GM03348 (cell line): ENCODE measurements at regions not wholly inside any gene's neighbourhood (a gene's known extent, or its start where the extent isn't known, plus 50 kb on each side); places are given as distances from the start of the nearest gene placed in this dataset.
A peak's percentile ranks its signal among the peaks of the same experiment; 100 is the strongest.
"Not testable (repeated sequence)": the region's sequence is repeated elsewhere in the genome, so short reads cannot be mapped to it uniquely, and the experiment has no call there.

Source experiments
- DNase-seq: peaks from one replicate; pipeline ENCODE4 v3.0.0; 2012; ENCODE audit warnings: low spot score

DNA sequence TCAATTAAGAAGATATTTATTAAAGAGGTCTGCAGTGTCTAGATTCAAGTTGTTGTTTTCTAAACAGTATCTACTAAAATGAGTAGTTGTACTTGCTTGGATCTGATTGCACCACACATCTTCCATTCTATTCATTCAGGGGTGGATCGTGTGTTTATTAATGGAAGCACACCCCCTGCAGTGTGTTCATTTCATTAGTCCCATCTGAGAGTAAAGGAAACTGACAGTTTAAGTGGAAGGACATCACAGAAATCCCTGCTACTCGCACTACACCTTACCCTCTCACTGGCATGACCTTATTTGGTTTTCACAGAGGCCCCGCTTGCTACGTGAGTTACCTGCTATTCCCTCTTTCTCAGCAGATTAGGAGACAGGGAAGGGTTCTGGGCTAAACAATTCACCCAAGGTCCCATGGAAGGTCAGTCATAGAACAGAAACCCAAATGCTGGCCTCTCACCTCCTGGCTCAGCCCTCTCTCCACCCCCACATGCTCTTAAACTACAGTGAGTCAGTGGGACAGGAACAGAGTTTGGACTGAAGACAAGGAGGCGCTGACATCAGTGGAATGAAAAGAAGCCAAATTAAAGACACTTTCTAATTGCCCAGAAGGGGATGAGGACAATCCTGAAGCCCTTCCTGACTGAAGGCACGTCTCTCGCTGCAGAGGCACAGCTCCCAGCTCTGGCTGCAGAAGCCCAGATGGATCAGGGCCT lies 369.2 kb upstream of the NRP1 start:
- DNase-seq = peak; percentile 59

DNA sequence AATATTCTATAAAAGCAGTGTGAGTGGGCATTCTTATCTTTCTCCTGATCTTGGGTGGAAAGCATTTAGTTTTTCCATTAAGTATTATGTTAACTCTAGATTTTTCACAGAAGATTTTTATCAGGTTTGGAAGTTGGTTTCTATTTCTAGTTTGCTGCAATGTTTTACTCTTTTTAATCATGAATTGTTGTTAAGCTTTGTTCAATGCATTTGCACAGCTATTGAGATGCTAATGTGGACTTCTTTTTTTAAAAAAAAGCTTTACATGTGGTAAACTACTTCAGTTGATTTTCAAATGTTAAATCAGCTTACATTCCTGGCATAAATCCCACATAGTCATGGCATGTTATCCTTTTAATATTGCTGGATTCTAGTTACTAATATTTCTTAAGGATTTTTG lies 363.6 kb upstream of the NRP1 start:
- no peak for DNase-seq

DNA sequence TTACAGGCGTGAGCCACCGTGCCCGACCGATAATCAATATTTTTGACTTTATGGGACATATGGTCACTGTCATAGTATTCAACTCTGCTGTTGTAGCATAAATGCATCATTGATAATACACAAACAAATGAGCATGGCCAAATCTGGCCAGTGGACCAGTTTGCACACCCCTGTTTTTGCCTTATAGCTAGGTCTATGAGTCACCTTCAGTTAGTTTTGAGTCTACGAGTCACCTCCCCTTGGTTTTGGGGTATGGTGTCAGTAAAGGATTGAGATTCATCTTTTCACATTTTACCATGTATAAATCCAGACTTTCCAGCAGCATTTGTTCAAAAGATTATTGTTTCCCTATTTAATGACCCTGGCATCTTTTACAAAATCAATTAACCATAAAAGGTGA lies 362.5 kb upstream of the NRP1 start:
- no peak for DNase-seq

DNA sequence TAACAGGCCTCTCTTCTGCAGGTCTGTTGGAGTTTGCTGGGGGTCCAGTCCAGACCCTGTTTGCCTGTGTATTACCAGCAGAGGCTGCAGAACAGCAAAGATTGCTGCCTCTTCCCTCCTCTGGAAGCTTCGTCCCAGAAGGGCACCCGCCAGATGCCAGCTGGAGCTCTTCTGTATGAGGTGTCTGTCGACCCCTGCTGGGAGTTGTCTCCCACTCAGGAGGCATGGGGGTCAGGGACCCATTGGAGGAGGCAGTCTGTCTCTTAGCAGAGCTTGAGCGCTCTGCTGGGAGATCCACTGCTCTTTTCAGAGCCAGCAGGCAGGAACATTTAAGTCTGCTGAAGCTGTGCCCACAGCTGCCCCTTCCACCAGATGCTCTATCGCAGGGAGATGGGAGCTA lies 361.1 kb upstream of the NRP1 start:
- DNase-seq = no peak

DNA sequence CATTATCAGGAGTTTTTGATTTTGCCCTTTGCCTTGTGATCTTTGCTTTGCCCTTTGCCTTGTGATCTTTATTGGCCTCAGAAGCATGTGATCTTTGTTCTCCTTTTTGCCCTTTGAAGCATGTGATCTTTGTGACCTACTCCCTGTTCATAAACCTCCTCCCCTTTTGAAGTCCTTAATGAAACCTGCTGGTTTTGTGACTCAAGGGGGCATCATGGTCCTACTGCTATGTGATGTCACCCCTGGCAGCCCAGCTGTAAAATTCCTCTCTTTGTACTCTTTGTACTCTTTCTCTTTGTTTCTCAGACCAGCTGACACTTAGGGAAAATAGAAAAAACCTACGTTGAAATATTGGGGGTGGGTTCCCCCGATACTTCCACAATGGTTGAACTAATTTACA lies 356.1 kb upstream of the NRP1 start:
- DNase-seq = not testable (repeated sequence)

DNA sequence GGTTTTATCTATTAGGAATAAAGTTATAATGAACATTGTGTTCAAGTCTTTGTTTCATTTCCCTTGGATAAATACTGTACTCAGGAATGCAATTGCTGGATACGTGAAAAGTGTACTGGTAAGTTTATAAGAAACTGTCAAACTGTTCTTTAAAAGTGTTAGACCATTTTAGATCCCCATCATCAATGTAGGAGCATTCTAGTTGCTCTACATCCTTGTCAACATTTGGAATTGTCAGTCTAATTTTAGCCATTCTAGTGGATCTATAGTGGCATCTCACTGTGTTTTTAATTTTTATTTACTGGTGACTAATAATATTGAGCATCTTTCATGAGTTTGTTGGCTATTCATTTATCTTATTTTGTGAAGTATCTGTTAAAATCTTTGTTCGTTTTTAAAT lies 354.0 kb upstream of the NRP1 start:
- DNase-seq = no peak

DNA sequence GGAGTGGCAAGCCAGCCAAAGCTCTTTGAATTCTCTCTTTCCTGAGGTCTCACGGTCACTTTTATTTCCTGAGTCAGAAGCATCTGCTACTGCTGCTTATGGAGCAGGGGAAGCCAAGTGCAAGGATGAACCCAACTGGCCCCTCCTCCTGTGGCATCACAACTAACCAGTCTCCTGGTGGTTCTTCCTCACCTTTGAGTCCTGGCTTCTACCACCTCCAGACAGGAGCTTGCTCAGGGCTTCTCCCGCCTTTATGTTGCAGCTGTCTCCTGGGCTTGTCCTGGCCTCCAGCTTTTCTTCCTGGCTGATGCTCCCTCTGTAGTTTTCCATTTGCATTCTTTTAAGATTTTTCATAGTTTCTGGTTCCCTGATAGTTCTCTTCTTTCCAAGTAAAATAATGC lies 349.7 kb upstream of the NRP1 start:
- no peak for DNase-seq

DNA sequence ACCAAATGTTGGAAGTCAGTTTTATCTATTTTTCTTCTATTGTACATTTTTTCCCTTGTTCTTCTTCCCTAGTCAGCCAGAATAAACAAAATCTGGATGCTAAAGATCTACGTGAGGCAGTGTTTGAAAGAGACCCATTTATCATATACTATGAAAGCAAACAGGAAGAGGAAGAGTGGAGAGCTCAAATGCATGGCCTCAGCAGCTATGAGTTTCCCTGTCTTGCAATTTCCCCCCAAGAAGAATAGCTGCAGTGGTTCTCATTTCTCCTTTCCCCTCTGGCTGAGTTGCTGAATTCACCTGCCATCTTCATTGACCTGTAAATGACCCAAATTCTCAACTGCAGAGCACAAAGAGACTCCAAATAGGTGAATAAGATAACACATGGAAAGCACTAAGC lies 347.1 kb upstream of the NRP1 start:
- DNase-seq = no peak

DNA sequence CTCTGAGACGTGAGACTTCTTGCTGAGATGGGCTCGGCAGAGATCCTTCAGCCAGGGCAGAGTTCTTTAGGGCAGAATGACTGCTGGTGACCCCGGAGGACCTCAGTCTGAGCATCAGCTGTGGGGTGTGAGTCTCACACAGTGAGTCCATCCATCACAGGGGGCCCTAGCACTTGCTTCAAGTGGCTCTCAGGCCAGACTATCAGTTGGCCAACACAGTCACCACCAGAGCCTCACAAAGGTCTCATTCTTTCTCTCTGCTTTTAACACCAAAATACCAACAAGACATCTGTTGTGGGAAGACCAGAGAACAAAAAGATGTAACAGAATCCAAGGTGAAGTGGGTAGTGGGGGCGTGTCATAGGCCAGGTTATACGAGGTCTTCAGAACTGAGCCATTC lies 345.6 kb upstream of the NRP1 start:
- DNase-seq = no peak

DNA sequence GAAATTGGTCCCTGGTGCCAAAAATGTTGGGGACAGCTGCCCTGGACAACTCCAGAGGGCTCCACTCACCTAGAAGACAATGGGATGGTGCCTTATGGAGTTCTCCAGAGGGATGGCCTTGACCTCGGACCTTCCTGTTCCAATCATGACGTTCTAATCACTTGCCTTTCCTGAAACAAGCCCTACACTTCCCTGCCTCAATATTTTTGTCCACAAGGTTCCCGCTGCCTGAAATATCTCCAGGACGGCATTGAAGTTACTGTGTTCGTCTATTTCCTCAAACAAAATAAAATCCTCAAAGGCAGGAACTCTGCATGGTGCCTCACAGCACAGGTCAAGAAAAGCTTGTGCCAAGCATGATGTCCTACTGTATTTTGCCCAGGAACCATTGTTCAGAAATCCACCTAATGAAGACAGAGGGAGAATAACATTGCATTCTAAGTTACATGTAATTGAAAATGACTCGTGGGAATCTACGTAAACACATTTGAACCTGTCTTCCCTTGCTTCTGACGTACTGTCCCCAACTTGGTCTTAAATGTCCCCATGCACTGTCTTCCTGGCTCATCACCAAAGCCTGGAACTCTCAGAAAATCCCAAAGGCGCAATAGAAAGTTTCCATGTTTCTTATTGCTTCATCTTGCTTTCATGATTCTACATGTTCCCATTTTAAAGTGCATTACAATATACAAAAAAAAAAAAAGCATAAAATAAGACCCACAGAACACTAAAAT lies 342.3 kb upstream of the NRP1 start:
- no peak for DNase-seq

DNA sequence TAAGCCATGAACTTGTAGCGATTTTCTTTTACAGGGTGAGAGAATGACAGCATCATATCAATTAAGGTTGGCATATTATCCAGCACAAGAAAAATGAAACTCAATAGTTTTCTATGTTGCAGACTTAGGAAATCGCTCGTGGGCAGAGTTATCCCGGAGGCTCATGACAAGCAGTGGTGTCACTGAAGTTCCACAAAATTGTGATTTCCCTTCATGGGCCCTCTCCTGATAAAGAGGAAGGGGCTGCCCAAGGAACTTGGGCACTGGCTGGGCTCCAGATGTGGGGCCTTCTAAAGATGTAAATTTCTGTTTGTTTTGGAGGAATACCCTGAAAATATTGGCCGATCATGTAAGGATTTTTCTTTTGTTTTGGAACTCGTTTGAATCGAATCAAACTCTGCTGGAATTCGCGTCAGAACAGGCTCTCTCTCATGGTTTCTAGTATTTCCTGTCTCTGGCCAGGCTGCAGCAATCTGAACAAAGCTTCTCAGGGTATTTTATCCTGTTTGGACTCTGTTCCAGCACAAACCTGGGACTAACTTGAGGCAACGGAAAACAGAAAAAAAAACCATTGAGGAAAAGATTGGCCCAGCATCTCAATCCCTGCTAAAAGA lies 340.6 kb upstream of the NRP1 start:
- DNase-seq = no peak

DNA sequence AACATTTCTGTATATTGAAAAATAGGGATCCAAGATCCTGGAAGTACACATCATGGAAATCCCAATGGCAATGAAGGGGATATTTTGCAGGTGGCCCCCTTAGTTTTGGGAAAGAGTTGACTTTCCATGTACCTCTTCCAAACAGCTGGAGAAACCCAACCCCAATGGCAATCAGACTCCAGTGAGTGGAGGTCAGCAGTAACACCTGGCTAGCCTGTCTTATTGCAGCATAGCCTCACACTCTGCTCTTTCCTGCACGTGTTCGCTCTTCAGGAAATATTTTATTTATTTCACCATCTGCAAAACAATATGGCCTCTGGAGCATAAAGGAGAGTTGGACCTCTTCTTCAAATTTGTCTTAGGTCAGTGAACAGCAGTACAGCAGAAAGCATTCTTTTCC lies 340.0 kb upstream of the NRP1 start:
- DNase-seq = no peak

DNA sequence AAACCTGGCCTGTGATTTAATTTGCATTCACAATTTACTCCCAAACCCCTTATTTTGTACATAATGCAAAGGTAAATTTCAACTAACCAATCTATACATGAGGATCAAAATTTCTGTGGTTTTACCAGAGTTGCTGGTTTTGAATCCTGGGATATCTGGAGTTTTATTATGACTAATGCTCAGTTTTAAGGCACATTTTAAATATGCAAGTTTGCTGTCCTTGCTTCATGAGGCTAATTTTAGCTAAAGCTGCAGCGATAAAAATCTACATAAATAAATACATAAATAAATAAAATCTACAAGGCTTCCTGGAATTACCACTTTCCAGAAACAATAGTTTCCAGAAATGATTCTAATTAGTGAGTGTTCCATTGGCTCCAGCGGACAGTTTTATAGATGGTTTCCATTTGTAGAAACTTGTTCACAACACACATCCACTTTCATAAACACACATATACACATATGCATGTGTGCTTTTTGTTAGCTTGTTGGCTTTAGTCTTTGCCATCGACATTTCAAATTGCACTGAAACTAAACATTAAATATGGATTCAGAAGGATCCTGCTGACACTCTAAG lies 339.5 kb upstream of the NRP1 start:
- no peak for DNase-seq

DNA sequence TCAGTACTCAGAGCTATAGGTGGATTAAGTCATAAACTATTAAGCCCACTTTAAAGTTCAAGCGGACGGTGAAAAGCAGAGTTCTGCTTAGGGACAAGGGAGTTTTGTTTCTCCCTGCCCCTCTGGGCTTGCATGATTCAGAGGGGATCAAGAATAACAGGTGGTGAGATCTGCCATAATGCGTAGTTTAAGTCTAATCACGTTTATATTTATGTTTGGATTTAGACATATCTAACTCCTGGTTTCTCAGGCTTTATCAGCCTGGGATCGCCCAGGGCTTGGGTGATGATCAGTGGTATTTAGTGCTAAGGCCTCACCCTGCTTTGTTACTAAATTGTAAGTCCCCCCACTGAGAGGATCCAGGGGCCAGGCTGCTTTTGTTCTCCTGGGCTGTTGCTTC lies 335.4 kb upstream of the NRP1 start:
- no peak for DNase-seq

DNA sequence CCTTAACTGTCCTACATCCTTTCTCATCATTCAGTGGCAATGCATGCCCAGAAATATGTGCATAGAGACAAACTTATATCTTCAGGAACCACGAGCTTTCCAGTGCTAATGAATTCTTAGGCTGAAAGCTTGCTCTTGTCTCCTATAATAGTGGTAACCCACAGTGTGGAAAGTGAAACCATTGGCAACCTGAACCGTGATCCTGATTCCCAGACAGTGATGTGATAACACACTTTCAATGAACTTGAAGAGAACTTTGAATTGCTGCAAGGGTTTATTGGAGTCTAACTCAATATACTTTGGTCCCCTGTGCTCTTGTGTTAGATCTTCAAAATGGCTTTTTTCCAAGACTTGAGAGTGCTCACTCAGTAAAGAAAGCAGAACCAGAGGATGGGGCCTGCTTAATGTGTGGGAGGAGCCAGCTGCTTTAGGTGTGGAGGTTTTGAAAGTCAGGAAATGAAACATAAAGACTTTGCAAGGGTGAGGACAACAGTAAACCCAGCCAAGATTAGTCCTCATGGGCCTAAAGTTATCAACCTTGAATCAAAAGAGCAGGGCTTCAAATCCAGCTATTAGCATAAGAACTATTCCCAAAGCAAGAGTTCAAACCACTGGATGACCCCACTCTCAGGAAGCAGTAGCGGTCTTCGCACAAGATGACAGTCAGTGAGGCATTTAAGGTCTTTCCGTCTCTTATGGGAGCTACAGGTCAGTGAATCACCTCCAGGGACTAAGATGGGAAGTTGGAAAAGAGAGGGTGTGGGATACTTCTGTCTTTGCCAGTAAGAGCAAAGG lies 332.4 kb upstream of the NRP1 start:
- no peak for DNase-seq

DNA sequence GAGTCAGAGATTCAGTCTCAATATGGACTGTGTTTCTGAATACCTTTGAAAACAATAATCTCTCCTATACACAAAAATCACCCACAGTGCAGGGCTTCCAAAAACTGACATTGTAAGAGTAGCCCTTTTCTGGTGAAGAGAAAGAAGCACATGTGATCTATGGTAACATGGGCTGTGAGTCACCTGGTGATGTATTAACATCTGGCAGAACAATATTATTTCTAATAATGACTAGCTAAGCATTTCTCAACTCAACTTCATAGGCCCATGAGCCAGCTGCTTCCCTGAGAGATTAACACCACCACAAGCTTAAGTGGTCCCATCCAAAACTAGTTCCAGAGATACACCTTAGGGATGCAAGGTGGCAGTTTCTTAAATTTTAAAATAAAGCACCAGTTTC lies 331.0 kb upstream of the NRP1 start:
- no peak for DNase-seq

DNA sequence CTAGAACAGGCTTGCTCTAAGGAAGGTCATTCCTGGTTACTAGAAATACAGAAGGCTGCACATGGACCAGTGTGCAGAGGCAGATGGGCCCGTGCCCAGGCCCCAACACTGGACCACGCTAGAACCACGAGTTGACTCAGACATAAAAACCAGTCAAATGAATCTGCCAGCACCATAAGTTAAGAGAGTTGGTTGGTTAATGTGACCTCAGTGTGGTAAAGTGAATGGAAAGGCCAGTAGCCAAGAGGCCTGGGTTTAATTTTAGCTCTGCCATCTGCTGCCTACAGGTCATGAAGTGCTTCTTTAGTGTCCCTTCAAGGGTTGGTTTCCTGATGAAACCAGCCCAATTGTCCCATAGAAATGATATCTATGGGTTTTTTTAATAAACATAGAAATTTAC lies 329.6 kb upstream of the NRP1 start:
- no peak for DNase-seq

DNA sequence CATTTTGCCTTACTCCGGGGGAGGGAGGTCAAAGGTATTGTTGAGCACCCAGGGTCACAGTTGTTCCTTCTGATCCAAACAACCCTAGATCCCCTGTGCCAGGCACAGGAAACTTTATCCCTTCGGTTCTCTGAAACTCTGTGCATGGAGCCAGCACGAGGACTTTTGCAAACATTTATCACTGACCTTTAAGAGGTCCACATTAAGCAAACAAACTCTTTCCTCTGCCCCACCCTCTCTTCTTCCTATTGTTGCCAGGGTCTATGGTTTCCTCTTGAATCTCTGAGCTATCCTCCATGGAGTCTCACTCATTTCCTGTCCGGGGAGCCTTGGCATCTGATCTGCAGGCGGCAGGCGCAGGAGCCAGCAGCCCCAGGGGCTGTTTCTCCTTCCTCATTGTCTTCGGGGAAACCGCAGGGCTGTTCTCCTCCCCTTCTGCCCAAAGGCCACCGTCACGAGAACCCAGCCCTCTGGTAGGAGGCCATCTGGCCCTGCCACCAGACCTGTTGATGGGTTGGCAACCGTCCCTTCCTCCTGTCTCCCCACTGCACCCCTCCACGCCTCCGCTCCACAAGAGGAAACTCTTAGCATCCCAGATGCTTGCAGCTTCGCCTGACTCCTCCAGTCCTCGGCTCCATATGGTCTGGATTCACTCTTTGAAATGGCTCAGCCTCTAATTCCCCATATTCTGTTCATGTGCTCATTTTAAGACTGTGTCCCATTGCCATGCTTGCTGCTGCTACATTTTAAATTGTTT lies 327.3 kb upstream of the NRP1 start:
- DNase-seq = peak; percentile 90

DNA sequence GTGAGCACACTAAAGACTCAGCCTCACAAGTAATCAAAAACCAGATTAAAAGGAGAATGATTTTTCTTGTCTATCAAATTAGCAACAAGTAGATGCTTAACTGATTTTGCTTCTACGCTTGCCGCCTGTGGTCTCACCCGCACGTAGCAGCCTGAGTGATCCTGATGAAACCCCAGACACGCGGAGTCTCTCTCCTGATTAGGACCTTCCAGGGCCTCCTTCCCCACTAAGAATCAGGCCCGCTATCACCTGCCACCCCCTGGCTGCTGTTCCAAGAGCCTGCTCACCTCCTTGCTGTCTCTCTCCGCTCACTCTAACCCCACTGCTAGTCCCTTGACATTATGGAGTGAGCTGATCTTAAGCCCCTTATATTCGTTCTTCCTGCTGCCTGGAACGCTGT lies 325.9 kb upstream of the NRP1 start:
- no peak for DNase-seq

DNA sequence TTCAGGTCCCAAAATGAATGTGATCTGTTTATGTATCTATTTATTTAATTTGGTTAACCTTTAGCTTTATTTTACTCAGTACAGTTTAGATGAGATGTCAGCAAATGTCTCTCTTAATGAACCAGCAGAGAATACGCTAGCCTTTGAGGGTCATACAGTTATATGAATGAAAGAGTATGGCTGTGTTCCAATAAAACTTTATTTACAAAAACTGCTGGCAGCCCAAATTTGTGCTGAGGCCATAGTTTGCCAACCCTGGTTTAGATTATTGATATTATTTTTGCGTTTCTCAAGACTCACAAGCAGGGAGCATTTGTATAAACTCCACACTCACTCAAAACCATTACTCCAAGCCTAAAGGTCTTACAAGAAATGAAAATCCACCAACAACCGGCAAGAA lies 323.4 kb upstream of the NRP1 start:
- no peak for DNase-seq

DNA sequence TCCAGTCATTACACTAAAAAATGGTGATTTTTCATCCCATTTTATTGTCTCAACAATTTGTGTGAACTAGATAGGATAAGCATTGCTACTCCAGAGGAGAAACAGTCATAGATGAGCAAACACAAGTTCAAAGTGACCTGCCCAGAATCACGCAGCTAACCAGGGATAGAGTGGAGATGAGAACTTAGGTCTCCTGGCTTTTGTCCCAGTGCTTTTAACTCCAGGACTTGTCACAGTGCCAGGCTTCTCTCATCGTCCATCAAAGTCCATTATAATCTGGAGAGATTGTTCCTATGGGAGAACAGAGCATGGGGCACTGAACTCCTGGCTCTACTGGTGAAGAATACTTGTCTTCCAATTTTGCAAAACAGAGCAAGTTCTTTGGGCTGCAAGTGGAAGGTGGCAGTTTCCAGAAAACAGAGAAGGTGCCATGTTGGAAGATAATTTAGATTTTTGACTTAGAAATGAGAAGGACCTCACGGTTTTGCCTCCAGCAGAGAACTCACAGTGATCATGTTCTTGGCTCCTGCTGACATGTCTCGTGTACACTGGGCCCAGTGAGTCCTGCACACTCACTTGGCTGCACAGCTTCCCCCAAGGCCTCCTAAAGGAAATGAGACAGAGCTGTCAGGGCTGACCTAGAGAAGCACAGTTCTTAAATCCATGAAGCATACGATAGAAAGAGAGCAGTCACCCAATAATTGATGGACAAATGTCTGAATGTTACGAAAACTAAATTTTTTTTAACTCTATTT lies 322.9 kb upstream of the NRP1 start:
- no peak for DNase-seq
